Loucy (cell line): ENCODE measurements at regions not wholly inside any gene's neighbourhood (a gene's known extent, or its start where the extent isn't known, plus 50 kb on each side); places are given as distances from the start of the nearest gene placed in this dataset.

Source experiments
- H2AFZ ChIP-seq: fragments of 200-600 bp; sonication (generic); 2 replicates; pipeline ENCODE4 v1.6.0; 2016; ENCODE audit warnings: antibody characterized with exemption, mild to moderate bottlenecking, low read length, moderate library complexity
- H3F3A ChIP-seq: fragments of 200-600 bp; 2 replicates; pipeline ENCODE4 v1.6.0; 2016; ENCODE audit warnings: antibody characterized with exemption, low read depth, mild to moderate bottlenecking
- H3K27me3 ChIP-seq: fragments of 200-600 bp; sonication (generic); 2 replicates; pipeline ENCODE4 v1.6.1; 2014; ENCODE audit warnings: low read length, mild to moderate bottlenecking; ENCODE audit not compliant: insufficient read depth, poor library complexity, severe bottlenecking
- H3K36me3 ChIP-seq: fragments of 200-600 bp; sonication (generic); 2 replicates; pipeline ENCODE4 v1.6.1; 2016; ENCODE audit warnings: low read length; ENCODE audit not compliant: insufficient read depth
- H3K4me1 ChIP-seq: fragments of 200-600 bp; sonication (generic); 2 replicates; pipeline ENCODE4 v1.5.1; 2014; ENCODE audit warnings: low read length, mild to moderate bottlenecking; ENCODE audit not compliant: insufficient read depth, poor library complexity, severe bottlenecking
- H3K4me2 ChIP-seq: fragments of 200-600 bp; sonication (generic); 2 replicates; pipeline ENCODE4 v1.6.0; 2014; ENCODE audit warnings: antibody characterized with exemption, low read length, low read depth, mild to moderate bottlenecking; ENCODE audit not compliant: poor library complexity, severe bottlenecking
- H3K4me3 ChIP-seq: fragments of 200-600 bp; sonication (generic); 2 replicates; pipeline ENCODE4 v1.5.1; 2014; ENCODE audit warnings: low read length, mild to moderate bottlenecking, mixed read lengths; ENCODE audit not compliant: poor library complexity, severe bottlenecking
- H3K79me2 ChIP-seq: fragments of 200-600 bp; sonication (generic); 2 replicates; pipeline ENCODE4 v1.6.1; 2014; ENCODE audit warnings: low read length; ENCODE audit not compliant: insufficient read depth
- H3K9ac ChIP-seq: fragments of 200-600 bp; sonication (generic); 2 replicates; pipeline ENCODE4 v1.6.0; 2014; ENCODE audit warnings: mild to moderate bottlenecking, low read depth, low read length, moderate library complexity; ENCODE audit not compliant: poor library complexity, severe bottlenecking
- H3K9me2 ChIP-seq: fragments of 200-600 bp; sonication (generic); replicated peaks from 2 replicates; pipeline ENCODE4 v1.6.1; 2016; ENCODE audit warnings: low read depth, low read length, mixed read lengths
- H3K9me3 ChIP-seq: fragments of 200-600 bp; sonication (generic); 2 replicates; pipeline ENCODE4 v1.6.1; 2014; ENCODE audit warnings: mild to moderate bottlenecking, antibody characterized with exemption, low read length, low read depth; ENCODE audit not compliant: insufficient read depth
- H4K20me1 ChIP-seq: fragments of 200-600 bp; sonication (generic); 2 replicates; pipeline ENCODE4 v1.6.0; 2014; ENCODE audit warnings: antibody characterized with exemption, low read length, mild to moderate bottlenecking; ENCODE audit not compliant: insufficient read depth, poor library complexity, severe bottlenecking
- EZH2phosphoT487 ChIP-seq: fragments of 200-600 bp; IDR thresholded peaks from 2 replicates; pipeline ENCODE4 v1.6.1; 2018; ENCODE audit warnings: antibody characterized with exemption, mild to moderate bottlenecking, moderate library complexity, borderline replicate concordance
- TF ChIP-seq, protein P1 (sequence below): fragments of 200-600 bp; sonication (generic); conservative IDR thresholded peaks from 2 replicates; pipeline ENCODE4 v1.5.1; 2014; ENCODE audit warnings: mild to moderate bottlenecking, antibody characterized with exemption, low read length

DNA sequence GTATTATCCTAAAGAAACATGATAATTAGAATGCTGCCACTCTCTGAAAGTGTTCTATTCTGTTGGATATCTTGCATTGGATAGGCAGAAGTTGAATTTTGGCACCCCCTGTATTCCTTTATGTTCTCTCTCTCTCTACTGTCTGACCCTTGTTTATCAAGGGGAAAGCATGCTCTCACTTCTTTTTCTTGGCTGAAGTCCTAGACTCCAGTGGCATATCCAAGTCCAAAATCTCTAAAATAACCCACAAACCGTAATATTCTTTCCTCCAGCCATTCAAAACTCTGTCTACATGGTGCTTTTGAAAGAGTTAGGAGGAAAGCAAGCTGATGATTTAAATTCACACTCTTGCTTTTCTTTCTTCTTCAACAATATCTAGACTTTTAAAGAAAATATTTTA, 669.7 kb downstream of the TDRD15 start:
- Histone ChIP-seq H3K9ac (no peak overlapping the region), H3K4me1 (no peaks in the 10 kb centered on the region), H3K4me3 (no peak overlapping the region), H3K4me2 (no peak overlapping the region), H3K9me2 (no peaks in the 10 kb centered on the region), H3K79me2 (no peaks in the 10 kb centered on the region), H3K27me3 (no peaks in the 10 kb centered on the region), H3F3A (no peaks in the 10 kb centered on the region), H3K9me3 (no peaks in the 10 kb centered on the region), H4K20me1 (no peaks in the 10 kb centered on the region), H2AFZ (no peak overlapping the region), H3K36me3 (no peaks in the 10 kb centered on the region)
- TF ChIP-seq, protein P1, sequence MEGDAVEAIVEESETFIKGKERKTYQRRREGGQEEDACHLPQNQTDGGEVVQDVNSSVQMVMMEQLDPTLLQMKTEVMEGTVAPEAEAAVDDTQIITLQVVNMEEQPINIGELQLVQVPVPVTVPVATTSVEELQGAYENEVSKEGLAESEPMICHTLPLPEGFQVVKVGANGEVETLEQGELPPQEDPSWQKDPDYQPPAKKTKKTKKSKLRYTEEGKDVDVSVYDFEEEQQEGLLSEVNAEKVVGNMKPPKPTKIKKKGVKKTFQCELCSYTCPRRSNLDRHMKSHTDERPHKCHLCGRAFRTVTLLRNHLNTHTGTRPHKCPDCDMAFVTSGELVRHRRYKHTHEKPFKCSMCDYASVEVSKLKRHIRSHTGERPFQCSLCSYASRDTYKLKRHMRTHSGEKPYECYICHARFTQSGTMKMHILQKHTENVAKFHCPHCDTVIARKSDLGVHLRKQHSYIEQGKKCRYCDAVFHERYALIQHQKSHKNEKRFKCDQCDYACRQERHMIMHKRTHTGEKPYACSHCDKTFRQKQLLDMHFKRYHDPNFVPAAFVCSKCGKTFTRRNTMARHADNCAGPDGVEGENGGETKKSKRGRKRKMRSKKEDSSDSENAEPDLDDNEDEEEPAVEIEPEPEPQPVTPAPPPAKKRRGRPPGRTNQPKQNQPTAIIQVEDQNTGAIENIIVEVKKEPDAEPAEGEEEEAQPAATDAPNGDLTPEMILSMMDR, result no peak
- no peak for TF ChIP-seq EZH2phosphoT487

DNA sequence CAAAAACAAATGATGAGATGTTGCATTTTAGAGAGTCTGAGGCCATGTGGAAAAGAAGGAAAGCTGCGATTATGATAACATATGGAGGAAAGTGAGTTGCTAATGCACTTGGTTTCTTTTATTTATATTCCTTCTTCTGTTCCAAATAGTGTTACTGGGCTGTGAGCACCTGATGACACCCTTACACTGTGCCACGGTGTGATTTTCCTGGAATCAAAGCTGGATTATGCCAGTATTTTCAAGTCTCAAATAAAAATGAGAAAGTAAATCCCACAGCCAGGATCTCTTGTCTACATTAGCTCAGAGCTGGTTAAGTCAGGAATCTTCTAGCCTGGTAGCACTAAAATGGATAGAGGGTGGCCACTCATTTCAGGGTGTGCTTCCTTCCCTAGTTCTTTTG, 670.8 kb downstream of the TDRD15 start:
- no peaks in the 10 kb centered on the region for H3K9me2 ChIP-seq
- H4K20me1 ChIP-seq, result no peaks in the 10 kb centered on the region
- no peaks in the 10 kb centered on the region for H3K36me3 ChIP-seq
- no peaks in the 10 kb centered on the region for H3K79me2 ChIP-seq
- no peak overlapping the region for H3K4me2 ChIP-seq
- H2AFZ ChIP-seq, result no peak overlapping the region
- H3K4me1 ChIP-seq, result no peaks in the 10 kb centered on the region
- H3K27me3 ChIP-seq, result no peaks in the 10 kb centered on the region
- TF ChIP-seq, protein P1, result no peak
- TF ChIP-seq EZH2phosphoT487, result no peak
- no peak overlapping the region for H3K4me3 ChIP-seq
- no peak overlapping the region for H3K9ac ChIP-seq
- H3K9me3 ChIP-seq, result no peaks in the 10 kb centered on the region
- H3F3A ChIP-seq, result no peaks in the 10 kb centered on the region

DNA sequence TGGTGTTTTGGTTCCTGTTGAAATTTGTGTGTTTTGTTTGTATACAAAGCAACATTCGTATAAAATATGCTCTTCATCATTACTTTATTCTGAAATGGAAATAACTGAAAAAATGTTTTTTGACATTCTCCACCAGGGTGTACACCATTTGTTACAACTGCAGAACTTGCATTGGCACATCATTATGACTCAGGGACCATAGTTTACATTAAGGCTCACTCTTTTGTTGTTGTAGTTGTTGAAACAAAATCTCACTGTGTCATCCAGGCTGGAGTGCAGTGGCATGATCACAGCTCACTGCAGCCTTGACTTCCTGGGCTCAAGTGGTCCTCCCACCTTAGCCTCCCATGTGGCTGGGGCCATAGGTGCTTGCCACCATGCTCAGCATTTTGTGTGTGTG, 676.6 kb downstream of the TDRD15 start:
- Histone ChIP-seq H3K4me1 (no peaks in the 10 kb centered on the region), H3K9ac (no peak overlapping the region), H3K4me2 (no peak overlapping the region), H3K79me2 (no peaks in the 10 kb centered on the region), H3K4me3 (no peak overlapping the region), H2AFZ (no peak overlapping the region), H4K20me1 (no peaks in the 10 kb centered on the region), H3F3A (no peaks in the 10 kb centered on the region), H3K9me3 (no peaks in the 10 kb centered on the region), H3K9me2 (no peaks in the 10 kb centered on the region), H3K27me3 (no peaks in the 10 kb centered on the region), H3K36me3 (no peaks in the 10 kb centered on the region)
- TF ChIP-seq, protein P1, result no peak
